ENCODE measurements at regions not wholly inside any gene's neighbourhood (a gene's known extent, or its start where the extent isn't known, plus 50 kb on each side); places are given as distances from the start of the nearest gene placed in this dataset.
"Not testable (repeated sequence)": the region's sequence is repeated elsewhere in the genome, so short reads cannot be mapped to it uniquely, and the experiment has no call there.

DNA sequence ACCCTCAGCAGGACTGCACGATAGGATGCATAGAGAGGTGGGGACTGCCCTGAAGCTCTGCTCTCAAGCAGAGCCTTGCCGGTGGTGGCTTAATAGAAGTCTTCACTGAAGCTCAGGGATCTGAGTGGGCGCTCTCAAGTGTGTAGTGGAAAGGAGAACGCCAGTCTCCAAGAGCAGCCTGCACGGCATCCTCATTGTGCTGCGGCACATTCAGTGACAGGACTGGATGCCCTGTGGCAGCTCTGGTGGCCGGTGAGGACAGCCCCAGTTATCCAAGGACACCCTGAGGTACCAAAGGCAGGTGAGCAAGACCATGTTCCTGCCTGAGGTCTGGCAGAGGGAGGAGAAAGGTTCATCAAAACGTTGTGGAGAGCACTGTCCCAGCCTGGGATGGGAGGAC, 98.8 kb upstream of the SPATA31A3 start:
- not testable (repeated sequence) for TF ChIP-seq CTCF (IDR thresholded peaks at IDR 0.05); EZH2 (IDR thresholded peaks at IDR 0.05; ENCODE audit: borderline replicate concordance, insufficient read depth, low read depth, low read length, poor library complexity, severe bottlenecking)
